GM23338 (cell line): ENCODE measurements at regions not wholly inside any gene's neighbourhood (a gene's known extent, or its start where the extent isn't known, plus 50 kb on each side); places are given as distances from the start of the nearest gene placed in this dataset.
A peak's percentile ranks its signal among the peaks of the same experiment; 100 is the strongest.

Experiments
- ATAC-seq: fragments of 200-7000 bp; cut with Tn5 transposase; 3 replicates; pipeline ENCODE4 v1.9.1; 2020
- DNase-seq: peaks from one replicate; pipeline ENCODE4 v3.0.0-alpha.2; 2015; ENCODE audit warnings: low spot score
- H2AFZ ChIP-seq: fragments of 200-600 bp; sonication (generic); 2 replicates; pipeline ENCODE4 v1.8.0; 2016; ENCODE audit warnings: antibody characterized with exemption, mild to moderate bottlenecking, moderate library complexity
- H3F3A ChIP-seq: fragments of 200-600 bp; sonication (generic); replicated peaks from 2 replicates; pipeline ENCODE4 v1.8.0; 2017; ENCODE audit warnings: antibody characterized with exemption, mixed run types, low read depth
- H3K27ac ChIP-seq: fragments of 200-600 bp; sonication (generic); 2 replicates; pipeline ENCODE4 v1.6.1; 2016; ENCODE audit warnings: low read depth
- H3K27me3 ChIP-seq: fragments of 200-600 bp; sonication (generic); 2 replicates; pipeline ENCODE4 v1.8.0; 2016; ENCODE audit warnings: mild to moderate bottlenecking, mixed run types, moderate library complexity; ENCODE audit not compliant: insufficient read depth
- H3K36me3 ChIP-seq: fragments of 200-600 bp; sonication (generic); 2 replicates; pipeline ENCODE4 v1.8.0; 2016; ENCODE audit warnings: mild to moderate bottlenecking; ENCODE audit not compliant: insufficient read depth
- H3K4me1 ChIP-seq: fragments of 200-600 bp; sonication (generic); 2 replicates; pipeline ENCODE4 v1.8.0; 2016; ENCODE audit warnings: mild to moderate bottlenecking, moderate library complexity; ENCODE audit not compliant: insufficient read depth
- H3K4me2 ChIP-seq: fragments of 200-600 bp; sonication (generic); 2 replicates; pipeline ENCODE4 v1.7.1; 2017; ENCODE audit warnings: mixed run types
- H3K4me3 ChIP-seq: fragments of 200-600 bp; sonication (generic); 2 replicates; pipeline ENCODE4 v1.6.1; 2016; ENCODE audit warnings: mixed run types
- H3K79me2 ChIP-seq: fragments of 200-600 bp; sonication (generic); replicated peaks from 2 replicates; pipeline ENCODE4 v1.8.0; 2017; ENCODE audit warnings: mild to moderate bottlenecking; ENCODE audit not compliant: insufficient read depth
- H3K9me2 ChIP-seq: fragments of 200-600 bp; sonication (generic); 2 replicates; pipeline ENCODE4 v1.8.0; 2017; ENCODE audit not compliant: insufficient read depth
- H4K20me1 ChIP-seq: fragments of 200-600 bp; sonication (generic); replicated peaks from 2 replicates; pipeline ENCODE4 v1.8.0; 2017; ENCODE audit warnings: mild to moderate bottlenecking; ENCODE audit not compliant: insufficient read depth
- H3K27ac Mint-ChIP-seq: 2 replicates; pipeline ENCODE4 v1.8.0; 2020; ENCODE audit warnings: inconsistent platforms, mild to moderate bottlenecking, moderate library complexity, mixed read lengths
- H3K27me3 Mint-ChIP-seq: 3 replicates; pipeline ENCODE4 v1.8.0; 2022; ENCODE audit warnings: low read depth, mild to moderate bottlenecking, moderate library complexity, mixed read lengths, inconsistent platforms; ENCODE audit not compliant: insufficient read depth, poor library complexity
- H3K36me3 Mint-ChIP-seq: 3 replicates; pipeline ENCODE4 v1.8.0; 2021; ENCODE audit warnings: low read depth, mild to moderate bottlenecking, inconsistent platforms, moderate library complexity, mixed read lengths
- H3K4me1 Mint-ChIP-seq: 3 replicates; pipeline ENCODE4 v1.8.0; 2020; ENCODE audit warnings: mild to moderate bottlenecking, inconsistent platforms, mixed read lengths
- H3K4me3 Mint-ChIP-seq: 3 replicates; pipeline ENCODE4 v1.8.0; 2021; ENCODE audit warnings: moderate library complexity, mild to moderate bottlenecking, inconsistent platforms, mixed read lengths
- H3K9me3 Mint-ChIP-seq: 3 replicates; pipeline ENCODE4 v1.8.0; 2020; ENCODE audit warnings: moderate library complexity, mild to moderate bottlenecking, inconsistent platforms, mixed read lengths
- CREB1 ChIP-seq: fragments of 250-450 bp; sonication (Bioruptor Pico); IDR thresholded peaks from 2 replicates; pipeline ENCODE4 v1.5.0; 2020; ENCODE audit warnings: low read depth, mild to moderate bottlenecking, moderate library complexity
- EZH2 ChIP-seq: fragments of 200-600 bp; sonication (generic); IDR thresholded peaks from one replicate; pipeline ENCODE4 v1.8.0; 2017; ENCODE audit warnings: antibody characterized with exemption, mild to moderate bottlenecking, low read depth; ENCODE audit not compliant: unreplicated experiment
- EZH2phosphoT487 ChIP-seq: fragments of 200-600 bp; sonication (generic); IDR thresholded peaks from one replicate; pipeline ENCODE4 v1.8.1; 2018; ENCODE audit warnings: antibody characterized with exemption; ENCODE audit not compliant: unreplicated experiment
- NANOG ChIP-seq: IDR thresholded peaks from 2 replicates; pipeline ENCODE4 v1.6.1; 2016; ENCODE audit warnings: antibody characterized with exemption, borderline replicate concordance
- STAT1 ChIP-seq: IDR thresholded peaks from one replicate; pipeline ENCODE4 v1.6.1; 2016; ENCODE audit warnings: antibody characterized with exemption; ENCODE audit not compliant: unreplicated experiment
- ZNF114 ChIP-seq: fragments of 250-450 bp; sonication (Bioruptor Pico); IDR thresholded peaks from 2 replicates; pipeline ENCODE4 v1.5.0; 2020; ENCODE audit warnings: mild to moderate bottlenecking, moderate library complexity
- ZNF331 ChIP-seq: fragments of 250-450 bp; sonication (Bioruptor Pico); IDR thresholded peaks from 2 replicates; pipeline ENCODE4 v1.5.0; 2020; ENCODE audit warnings: low read depth, mild to moderate bottlenecking, moderate library complexity
- TF ChIP-seq, protein P1 (sequence below): fragments of 250-450 bp; sonication (Bioruptor Pico); IDR thresholded peaks from 2 replicates; pipeline ENCODE4 v1.5.0; 2020; ENCODE audit warnings: mild to moderate bottlenecking, moderate library complexity
- TF ChIP-seq, protein P2 (sequence below): IDR thresholded peaks from 2 replicates; pipeline ENCODE4 v1.6.1; 2016; ENCODE audit warnings: antibody characterized with exemption

- TF ChIP-seq, protein P1, sequence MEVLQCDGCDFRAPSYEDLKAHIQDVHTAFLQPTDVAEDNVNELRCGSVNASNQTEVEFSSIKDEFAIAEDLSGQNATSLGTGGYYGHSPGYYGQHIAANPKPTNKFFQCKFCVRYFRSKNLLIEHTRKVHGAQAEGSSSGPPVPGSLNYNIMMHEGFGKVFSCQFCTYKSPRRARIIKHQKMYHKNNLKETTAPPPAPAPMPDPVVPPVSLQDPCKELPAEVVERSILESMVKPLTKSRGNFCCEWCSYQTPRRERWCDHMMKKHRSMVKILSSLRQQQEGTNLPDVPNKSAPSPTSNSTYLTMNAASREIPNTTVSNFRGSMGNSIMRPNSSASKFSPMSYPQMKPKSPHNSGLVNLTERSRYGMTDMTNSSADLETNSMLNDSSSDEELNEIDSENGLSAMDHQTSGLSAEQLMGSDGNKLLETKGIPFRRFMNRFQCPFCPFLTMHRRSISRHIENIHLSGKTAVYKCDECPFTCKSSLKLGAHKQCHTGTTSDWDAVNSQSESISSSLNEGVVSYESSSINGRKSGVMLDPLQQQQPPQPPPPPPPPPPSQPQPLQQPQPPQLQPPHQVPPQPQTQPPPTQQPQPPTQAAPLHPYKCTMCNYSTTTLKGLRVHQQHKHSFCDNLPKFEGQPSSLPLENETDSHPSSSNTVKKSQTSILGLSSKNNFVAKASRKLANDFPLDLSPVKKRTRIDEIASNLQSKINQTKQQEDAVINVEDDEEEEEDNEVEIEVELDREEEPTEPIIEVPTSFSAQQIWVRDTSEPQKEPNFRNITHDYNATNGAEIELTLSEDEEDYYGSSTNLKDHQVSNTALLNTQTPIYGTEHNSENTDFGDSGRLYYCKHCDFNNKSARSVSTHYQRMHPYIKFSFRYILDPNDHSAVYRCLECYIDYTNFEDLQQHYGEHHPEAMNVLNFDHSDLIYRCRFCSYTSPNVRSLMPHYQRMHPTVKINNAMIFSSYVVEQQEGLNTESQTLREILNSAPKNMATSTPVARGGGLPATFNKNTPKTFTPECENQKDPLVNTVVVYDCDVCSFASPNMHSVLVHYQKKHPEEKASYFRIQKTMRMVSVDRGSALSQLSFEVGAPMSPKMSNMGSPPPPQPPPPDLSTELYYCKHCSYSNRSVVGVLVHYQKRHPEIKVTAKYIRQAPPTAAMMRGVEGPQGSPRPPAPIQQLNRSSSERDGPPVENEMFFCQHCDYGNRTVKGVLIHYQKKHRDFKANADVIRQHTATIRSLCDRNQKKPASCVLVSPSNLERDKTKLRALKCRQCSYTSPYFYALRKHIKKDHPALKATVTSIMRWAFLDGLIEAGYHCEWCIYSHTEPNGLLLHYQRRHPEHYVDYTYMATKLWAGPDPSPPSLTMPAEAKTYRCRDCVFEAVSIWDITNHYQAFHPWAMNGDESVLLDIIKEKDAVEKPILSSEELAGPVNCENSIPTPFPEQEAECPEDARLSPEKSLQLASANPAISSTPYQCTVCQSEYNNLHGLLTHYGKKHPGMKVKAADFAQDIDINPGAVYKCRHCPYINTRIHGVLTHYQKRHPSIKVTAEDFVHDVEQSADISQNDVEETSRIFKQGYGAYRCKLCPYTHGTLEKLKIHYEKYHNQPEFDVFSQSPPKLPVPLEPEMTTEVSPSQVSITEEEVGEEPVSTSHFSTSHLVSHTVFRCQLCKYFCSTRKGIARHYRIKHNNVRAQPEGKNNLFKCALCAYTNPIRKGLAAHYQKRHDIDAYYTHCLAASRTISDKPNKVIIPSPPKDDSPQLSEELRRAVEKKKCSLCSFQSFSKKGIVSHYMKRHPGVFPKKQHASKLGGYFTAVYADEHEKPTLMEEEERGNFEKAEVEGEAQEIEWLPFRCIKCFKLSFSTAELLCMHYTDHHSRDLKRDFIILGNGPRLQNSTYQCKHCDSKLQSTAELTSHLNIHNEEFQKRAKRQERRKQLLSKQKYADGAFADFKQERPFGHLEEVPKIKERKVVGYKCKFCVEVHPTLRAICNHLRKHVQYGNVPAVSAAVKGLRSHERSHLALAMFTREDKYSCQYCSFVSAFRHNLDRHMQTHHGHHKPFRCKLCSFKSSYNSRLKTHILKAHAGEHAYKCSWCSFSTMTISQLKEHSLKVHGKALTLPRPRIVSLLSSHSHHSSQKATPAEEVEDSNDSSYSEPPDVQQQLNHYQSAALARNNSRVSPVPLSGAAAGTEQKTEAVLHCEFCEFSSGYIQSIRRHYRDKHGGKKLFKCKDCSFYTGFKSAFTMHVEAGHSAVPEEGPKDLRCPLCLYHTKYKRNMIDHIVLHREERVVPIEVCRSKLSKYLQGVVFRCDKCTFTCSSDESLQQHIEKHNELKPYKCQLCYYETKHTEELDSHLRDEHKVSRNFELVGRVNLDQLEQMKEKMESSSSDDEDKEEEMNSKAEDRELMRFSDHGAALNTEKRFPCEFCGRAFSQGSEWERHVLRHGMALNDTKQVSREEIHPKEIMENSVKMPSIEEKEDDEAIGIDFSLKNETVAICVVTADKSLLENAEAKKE (CRISPR knock-in tag): no peak
- TF ChIP-seq STAT1: no peak
- no peak for TF ChIP-seq EZH2
These were observed 149.5 kb downstream of the C9orf152 start (continued) for GRCh38 chr9:110058304-110058953.

GRCh38 chr9:110059461-110059860, 148.5 kb downstream of the C9orf152 start:
- DNase-seq (no peak), ATAC-seq (no peak)
- H3K9me3 Mint-ChIP-seq: no peaks in the 10 kb centered on the region
- H3K36me3 Mint-ChIP-seq: peaks cover 28% of the 10 kb centered on the region
- Histone ChIP-seq H3K4me2 (no peak overlapping the region), H3K27me3 (no peaks in the 10 kb centered on the region), H3K36me3 (no peaks in the 10 kb centered on the region), H2AFZ (no peak overlapping the region), H3K4me3 (no peak overlapping the region), H3F3A (no peaks in the 10 kb centered on the region), H3K9me2 (no peaks in the 10 kb centered on the region), H3K27ac (peak overlapping the region; percentile 76; the same call in 1 of the 2 replicates), H3K4me1 (peaks cover 10% of the 10 kb centered on the region), H4K20me1 (peaks cover 23% of the 10 kb centered on the region), H3K79me2 (peaks cover 96% of the 10 kb centered on the region)
- peaks cover 3% of the 10 kb centered on the region for H3K27me3 Mint-ChIP-seq
- H3K4me3 Mint-ChIP-seq: no peak overlapping the region
- H3K27ac Mint-ChIP-seq: no peak overlapping the region
- H3K4me1 Mint-ChIP-seq: peaks cover 37% of the 10 kb centered on the region
- TF ChIP-seq ZNF114 (CRISPR knock-in tag) (no peak), ZNF331 (CRISPR knock-in tag) (no peak), EZH2phosphoT487 (no peak), NANOG (no peak), CREB1 (no peak)
- TF ChIP-seq, protein P2, sequence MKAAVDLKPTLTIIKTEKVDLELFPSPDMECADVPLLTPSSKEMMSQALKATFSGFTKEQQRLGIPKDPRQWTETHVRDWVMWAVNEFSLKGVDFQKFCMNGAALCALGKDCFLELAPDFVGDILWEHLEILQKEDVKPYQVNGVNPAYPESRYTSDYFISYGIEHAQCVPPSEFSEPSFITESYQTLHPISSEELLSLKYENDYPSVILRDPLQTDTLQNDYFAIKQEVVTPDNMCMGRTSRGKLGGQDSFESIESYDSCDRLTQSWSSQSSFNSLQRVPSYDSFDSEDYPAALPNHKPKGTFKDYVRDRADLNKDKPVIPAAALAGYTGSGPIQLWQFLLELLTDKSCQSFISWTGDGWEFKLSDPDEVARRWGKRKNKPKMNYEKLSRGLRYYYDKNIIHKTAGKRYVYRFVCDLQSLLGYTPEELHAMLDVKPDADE: no peak
- TF ChIP-seq, protein P1 (CRISPR knock-in tag): no peak
